ENCODE measurements at regions not wholly inside any gene's neighbourhood (a gene's known extent, or its start where the extent isn't known, plus 50 kb on each side); places are given as distances from the start of the nearest gene placed in this dataset.

DNA sequence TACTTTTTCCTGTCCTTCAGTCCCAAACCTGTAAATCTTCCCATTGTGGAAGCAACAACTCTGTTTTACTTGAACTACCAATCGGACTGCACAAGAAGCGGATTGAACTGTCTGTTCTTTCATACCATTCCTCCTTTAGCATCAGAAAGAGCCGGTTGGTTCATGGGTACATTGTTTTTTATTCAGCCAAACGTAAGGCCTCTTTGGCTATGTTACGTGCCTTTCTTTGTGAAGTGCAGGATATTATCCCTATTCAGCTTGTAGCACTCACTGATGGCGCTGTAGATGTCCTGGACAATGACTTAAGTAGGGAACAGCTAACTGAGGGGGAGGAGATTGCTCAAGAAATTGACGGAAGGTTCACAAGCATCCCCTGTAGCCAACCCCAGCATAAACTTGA lies 60.3 kb downstream of the ARHGAP35 start:
- TF ChIP-seq ZC3H10 (CRISPR knock-in tag; IDR thresholded peaks at IDR 0.05) = no peak
- TF ChIP-seq, protein P1, sequence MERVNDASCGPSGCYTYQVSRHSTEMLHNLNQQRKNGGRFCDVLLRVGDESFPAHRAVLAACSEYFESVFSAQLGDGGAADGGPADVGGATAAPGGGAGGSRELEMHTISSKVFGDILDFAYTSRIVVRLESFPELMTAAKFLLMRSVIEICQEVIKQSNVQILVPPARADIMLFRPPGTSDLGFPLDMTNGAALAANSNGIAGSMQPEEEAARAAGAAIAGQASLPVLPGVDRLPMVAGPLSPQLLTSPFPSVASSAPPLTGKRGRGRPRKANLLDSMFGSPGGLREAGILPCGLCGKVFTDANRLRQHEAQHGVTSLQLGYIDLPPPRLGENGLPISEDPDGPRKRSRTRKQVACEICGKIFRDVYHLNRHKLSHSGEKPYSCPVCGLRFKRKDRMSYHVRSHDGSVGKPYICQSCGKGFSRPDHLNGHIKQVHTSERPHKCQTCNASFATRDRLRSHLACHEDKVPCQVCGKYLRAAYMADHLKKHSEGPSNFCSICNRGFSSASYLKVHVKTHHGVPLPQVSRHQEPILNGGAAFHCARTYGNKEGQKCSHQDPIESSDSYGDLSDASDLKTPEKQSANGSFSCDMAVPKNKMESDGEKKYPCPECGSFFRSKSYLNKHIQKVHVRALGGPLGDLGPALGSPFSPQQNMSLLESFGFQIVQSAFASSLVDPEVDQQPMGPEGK (CRISPR knock-in tag; IDR thresholded peaks at IDR 0.05; ENCODE audit: borderline replicate concordance) = no peak
- TF ChIP-seq RARB (CRISPR knock-in tag; IDR thresholded peaks at IDR 0.05) = no peak
- no peak for TF ChIP-seq ESRRG (CRISPR knock-in tag; IDR thresholded peaks at IDR 0.05)
- no peak for TF ChIP-seq ZFP30 (CRISPR knock-in tag; IDR thresholded peaks at IDR 0.05)
- TF ChIP-seq OSR1 (CRISPR knock-in tag; IDR thresholded peaks at IDR 0.05) = no peak
- TF ChIP-seq SNAI2 (CRISPR knock-in tag; IDR thresholded peaks at IDR 0.05) = no peak
- TF ChIP-seq ARNTL (CRISPR knock-in tag; IDR thresholded peaks at IDR 0.05; ENCODE audit: borderline replicate concordance, low read depth) = no peak
- no peak for TF ChIP-seq TOX (CRISPR knock-in tag; IDR thresholded peaks at IDR 0.05; ENCODE audit: borderline replicate concordance)
- TF ChIP-seq CSDC2 (CRISPR knock-in tag; IDR thresholded peaks at IDR 0.05) = no peak
- TF ChIP-seq GLIS3 (CRISPR knock-in tag; IDR thresholded peaks at IDR 0.05) = no peak
- no peak for TF ChIP-seq ZNF8 (CRISPR knock-in tag; IDR thresholded peaks at IDR 0.05)
- no peak for TF ChIP-seq TCF4 (CRISPR knock-in tag; IDR thresholded peaks at IDR 0.05; ENCODE audit: borderline replicate concordance)
